Thyroid gland (tissue), 4 donors: ENCODE measurements at regions not wholly inside any gene's neighbourhood (a gene's known extent, or its start where the extent isn't known, plus 50 kb on each side); places are given as distances from the start of the nearest gene placed in this dataset.

Experiments
- DNase-seq, 2 donors: peaks; one replicate each; pipeline ENCODE4 v3.0.0-alpha.2; 2019
- H3K27ac ChIP-seq, 3 donors: fragments of 200-600 bp; sonication (generic); 1 replicate in 2 of 3; 2 replicates in 1 of 3; pipeline ENCODE4 v1.5.1; 2016 to 2019; ENCODE audit warnings: mild to moderate bottlenecking in 1 of 3, moderate library complexity in 1 of 3
- H3K27me3 ChIP-seq: fragments of 200-600 bp; sonication (generic); one replicate; pipeline ENCODE4 v1.5.1; 2019
- H3K36me3 ChIP-seq, 2 donors: fragments of 200-600 bp; sonication (generic); one replicate each; pipeline ENCODE4 v1.5.1; 2016 to 2019
- H3K4me1 ChIP-seq, 2 donors: fragments of 200-600 bp; sonication (generic); one replicate each; pipeline ENCODE4 v1.5.1; 2017 to 2019
- H3K4me3 ChIP-seq, 3 donors: fragments of 200-600 bp; sonication (generic); replicated peaks in 1 of 3; 1 replicate in 2 of 3; 2 replicates in 1 of 3; pipeline ENCODE4 v1.5.1; 2016; ENCODE audit warnings: mild to moderate bottlenecking in 1 of 3
- H3K9me3 ChIP-seq: fragments of 200-600 bp; sonication (generic); one replicate; pipeline ENCODE4 v1.5.1; 2017
- CTCF ChIP-seq, 6 experiments: fragments of 200-600 bp in 3 of 6; fragments of 450-650 bp in 3 of 6; sonication (generic) in 3 of 6; IDR thresholded peaks; one replicate each; pipeline ENCODE4 v1.5.1; 2016 to 2019; ENCODE audit warnings: antibody characterized with exemption in 6 of 6, mild to moderate bottlenecking in 2 of 6, inconsistent platforms in 1 of 6, moderate library complexity in 1 of 6
- POLR2A ChIP-seq, 2 donors: fragments of 450-650 bp; IDR thresholded peaks; one replicate each; pipeline ENCODE4 v1.6.1; 2017; ENCODE audit warnings: antibody characterized with exemption in 2 of 2, mild to moderate bottlenecking in 2 of 2, moderate library complexity in 1 of 2
- WGBS, 2 donors: methylation state at CpG; one replicate each; pipeline ENCODE4 v1.1.5; 2017; 5-methylcytosine and 5-hydroxymethylcytosine counted together
- intact Hi-C: fragments of 100-400 bp; cut with DNase I; formaldehyde crosslinking; loops from one replicate; pipeline ENCODE4 v1.15.1; 2023

GRCh38 chr5:56737951-56738606 is 77.3 kb upstream of the MAP3K1 start:
- Histone ChIP-seq H3K4me1 (peaks cover 24 to 57% of the 10 kb centered on the region in 2 donors), H3K36me3 (no peaks in the 10 kb centered on the region), H3K27me3 (no peaks in the 10 kb centered on the region), H3K4me3 (no peak overlapping the region), H3K9me3 (no peaks in the 10 kb centered on the region), H3K27ac (no peak overlapping the region)
- intact Hi-C loops, result no loop called here
- DNase-seq, result no peak
- TF ChIP-seq POLR2A (IDR thresholded peaks at IDR 0.05) (no peak), CTCF (IDR thresholded peaks at IDR 0.05) (no peak)
- WGBS, 2 donors, result 78 to 82% methylated on average over 6 of the region's 6 CpGs

GRCh38 chr5:56737002-56737621 is 78.2 kb upstream of the MAP3K1 start:
- no peak overlapping the region for H3K27ac ChIP-seq
- TF ChIP-seq CTCF (IDR thresholded peaks at IDR 0.05) (no peak), POLR2A (IDR thresholded peaks at IDR 0.05) (no peak)

GRCh38 chr5:56735849-56736641 is 79.3 kb upstream of the MAP3K1 start:
- H3K36me3 ChIP-seq, result no peaks in the 10 kb centered on the region
- no peak overlapping the region for H3K4me3 ChIP-seq
- H3K9me3 ChIP-seq, result no peaks in the 10 kb centered on the region
- intact Hi-C loops, result no loop called here
- TF ChIP-seq POLR2A (IDR thresholded peaks at IDR 0.05) (no peak), CTCF (IDR thresholded peaks at IDR 0.05) (no peak)
- no peak for DNase-seq
- H3K27ac ChIP-seq, result no peak overlapping the region
- H3K27me3 ChIP-seq, result no peaks in the 10 kb centered on the region
- peaks cover 24 to 67% of the 10 kb centered on the region in 2 donors for H3K4me1 ChIP-seq
- WGBS, 2 donors, result 58 to 75% methylated on average over 9 of the region's 9 CpGs

More at GRCh38 chr5:56737002-56737621, 78.2 kb upstream of the MAP3K1 start:
- H3K36me3 ChIP-seq, result no peaks in the 10 kb centered on the region
- intact Hi-C loops, result no loop called here
- 83 to 86% methylated on average over 5 of the region's 5 CpGs for WGBS, 2 donors
- no peak for DNase-seq
- no peak overlapping the region for H3K4me3 ChIP-seq
- peaks cover 24 to 67% of the 10 kb centered on the region in 2 donors for H3K4me1 ChIP-seq
- no peaks in the 10 kb centered on the region for H3K9me3 ChIP-seq
- no peaks in the 10 kb centered on the region for H3K27me3 ChIP-seq

GRCh38 chr5:56734091-56734694 is 81.2 kb upstream of the MAP3K1 start:
- H3K27ac ChIP-seq, result peak overlapping the region; percentile 85
- WGBS, 2 donors, result 30 to 33% methylated on average over 2 of the region's 2 CpGs

More at GRCh38 chr5:56734091-56734694, 81.2 kb upstream of the MAP3K1 start:
- Histone ChIP-seq H3K4me3 (no peak overlapping the region), H3K4me1 (peaks cover 19 to 55% of the 10 kb centered on the region in 2 donors), H3K36me3 (no peaks in the 10 kb centered on the region), H3K27me3 (no peaks in the 10 kb centered on the region), H3K9me3 (no peaks in the 10 kb centered on the region)
- TF ChIP-seq CTCF (IDR thresholded peaks at IDR 0.05), result no peak
- no peak for TF ChIP-seq POLR2A (IDR thresholded peaks at IDR 0.05)
- intact Hi-C loops, result no loop called here
- DNase-seq, result peak; percentile 31 to 43
